DOHH2 (cell line): ENCODE measurements at regions not wholly inside any gene's neighbourhood (a gene's known extent, or its start where the extent isn't known, plus 50 kb on each side); places are given as distances from the start of the nearest gene placed in this dataset.

ENCODE experiments used
- EZH2phosphoT487 ChIP-seq: fragments of 200-600 bp; sonication (generic); IDR thresholded peaks from 2 replicates; pipeline ENCODE4 v1.6.1; 2017; ENCODE audit warnings: borderline replicate concordance, mild to moderate bottlenecking, antibody characterized with exemption, low read length, moderate library complexity, mixed read lengths
- TF ChIP-seq, protein P1 (sequence below): fragments of 200-600 bp; sonication (generic); IDR thresholded peaks from one replicate; pipeline ENCODE4 v1.5.1; 2014; ENCODE audit warnings: antibody characterized with exemption, mild to moderate bottlenecking, low read depth, low read length; ENCODE audit not compliant: poor library complexity, severe bottlenecking

DNA sequence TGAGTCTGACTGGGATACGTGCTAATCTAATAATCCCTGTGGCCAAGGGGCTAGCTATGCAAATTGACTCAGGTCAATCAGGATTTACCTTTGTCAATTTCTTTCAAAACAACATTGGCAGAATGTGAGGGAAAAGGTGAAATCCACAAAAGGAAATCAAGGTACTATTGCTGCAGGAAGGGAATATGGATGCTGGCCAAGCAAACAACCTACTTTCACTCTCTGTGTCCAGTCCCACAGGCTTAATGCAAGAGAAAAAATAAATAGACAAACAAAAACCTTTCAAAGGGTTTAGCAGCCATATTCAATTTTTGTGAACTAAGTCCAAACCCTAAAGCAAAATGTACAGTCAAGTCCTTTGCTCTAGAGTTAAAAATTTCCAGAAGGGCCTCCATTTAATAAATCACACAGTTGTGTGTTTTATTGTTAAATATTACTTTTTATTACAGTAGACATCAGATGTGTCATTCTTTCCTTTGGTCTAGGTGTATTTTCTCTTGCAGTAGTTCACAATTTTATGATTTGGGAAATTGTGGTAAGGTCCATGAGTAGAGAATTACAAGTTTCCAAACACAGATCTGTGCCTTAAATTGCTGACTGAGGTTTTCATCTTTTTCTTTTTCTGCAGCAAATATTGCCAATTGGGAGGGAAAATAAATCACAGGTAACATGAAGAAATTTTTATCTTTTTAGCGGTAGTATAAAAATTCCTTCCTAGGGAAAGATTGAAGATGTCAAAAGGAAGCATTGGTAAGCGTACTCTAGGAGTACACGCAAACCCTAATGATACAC, 309.1 kb downstream of the DMAC1 start:
- TF ChIP-seq, protein P1, sequence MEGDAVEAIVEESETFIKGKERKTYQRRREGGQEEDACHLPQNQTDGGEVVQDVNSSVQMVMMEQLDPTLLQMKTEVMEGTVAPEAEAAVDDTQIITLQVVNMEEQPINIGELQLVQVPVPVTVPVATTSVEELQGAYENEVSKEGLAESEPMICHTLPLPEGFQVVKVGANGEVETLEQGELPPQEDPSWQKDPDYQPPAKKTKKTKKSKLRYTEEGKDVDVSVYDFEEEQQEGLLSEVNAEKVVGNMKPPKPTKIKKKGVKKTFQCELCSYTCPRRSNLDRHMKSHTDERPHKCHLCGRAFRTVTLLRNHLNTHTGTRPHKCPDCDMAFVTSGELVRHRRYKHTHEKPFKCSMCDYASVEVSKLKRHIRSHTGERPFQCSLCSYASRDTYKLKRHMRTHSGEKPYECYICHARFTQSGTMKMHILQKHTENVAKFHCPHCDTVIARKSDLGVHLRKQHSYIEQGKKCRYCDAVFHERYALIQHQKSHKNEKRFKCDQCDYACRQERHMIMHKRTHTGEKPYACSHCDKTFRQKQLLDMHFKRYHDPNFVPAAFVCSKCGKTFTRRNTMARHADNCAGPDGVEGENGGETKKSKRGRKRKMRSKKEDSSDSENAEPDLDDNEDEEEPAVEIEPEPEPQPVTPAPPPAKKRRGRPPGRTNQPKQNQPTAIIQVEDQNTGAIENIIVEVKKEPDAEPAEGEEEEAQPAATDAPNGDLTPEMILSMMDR = no peak
- TF ChIP-seq EZH2phosphoT487 = no peak
